NB4 (cell line): ENCODE measurements at regions not wholly inside any gene's neighbourhood (a gene's known extent, or its start where the extent isn't known, plus 50 kb on each side); places are given as distances from the start of the nearest gene placed in this dataset.

ENCODE experiments used
- DNase-seq: peaks from one replicate; pipeline ENCODE4 v3.0.0; 2010; ENCODE audit warnings: low read depth
- H3K4me3 ChIP-seq: one replicate; pipeline ENCODE4 v1.5.1; 2011; ENCODE audit warnings: mild to moderate bottlenecking, low read depth, low read length, moderate library complexity
- MYC ChIP-seq: IDR thresholded peaks from 2 replicates; pipeline ENCODE4 v1.6.1; 2011; ENCODE audit warnings: low read depth, low read length
- POLR2A ChIP-seq: IDR thresholded peaks from 2 replicates; pipeline ENCODE4 v1.6.1; 2011; ENCODE audit warnings: mild to moderate bottlenecking; ENCODE audit not compliant: insufficient read length; ENCODE audit errors: extremely low read depth
- TF ChIP-seq, protein P1 (sequence below): IDR thresholded peaks from one replicate; pipeline ENCODE4 v1.5.1; 2012; ENCODE audit warnings: low read depth, low read length
- TF ChIP-seq, protein P2 (sequence below): IDR thresholded peaks from 2 replicates; pipeline ENCODE4 v1.6.1; 2011; ENCODE audit warnings: low read depth, low read length

DNA sequence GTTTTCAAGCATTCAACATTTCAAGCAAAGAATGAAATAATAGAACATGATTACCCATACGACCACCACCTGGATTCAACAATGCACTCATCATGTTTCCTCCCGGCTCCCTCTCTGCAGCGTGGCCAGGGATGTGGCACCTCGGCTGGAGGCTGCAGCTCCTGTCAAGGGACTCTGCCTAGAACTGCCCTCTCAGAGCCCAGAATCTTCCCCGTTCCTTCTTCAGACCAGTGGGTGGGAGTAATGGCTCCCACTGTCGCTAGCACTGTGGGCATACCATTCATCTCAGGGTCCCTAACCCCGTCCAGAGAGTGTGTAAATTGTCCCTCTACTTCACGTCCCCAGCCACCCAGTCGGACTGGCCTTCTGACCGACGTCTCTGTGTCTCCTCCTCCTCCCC is 118.6 kb upstream of the COL5A1 start:
- H3K4me3 ChIP-seq, result no peak overlapping the region
- no peak for DNase-seq
- TF ChIP-seq, protein P1, sequence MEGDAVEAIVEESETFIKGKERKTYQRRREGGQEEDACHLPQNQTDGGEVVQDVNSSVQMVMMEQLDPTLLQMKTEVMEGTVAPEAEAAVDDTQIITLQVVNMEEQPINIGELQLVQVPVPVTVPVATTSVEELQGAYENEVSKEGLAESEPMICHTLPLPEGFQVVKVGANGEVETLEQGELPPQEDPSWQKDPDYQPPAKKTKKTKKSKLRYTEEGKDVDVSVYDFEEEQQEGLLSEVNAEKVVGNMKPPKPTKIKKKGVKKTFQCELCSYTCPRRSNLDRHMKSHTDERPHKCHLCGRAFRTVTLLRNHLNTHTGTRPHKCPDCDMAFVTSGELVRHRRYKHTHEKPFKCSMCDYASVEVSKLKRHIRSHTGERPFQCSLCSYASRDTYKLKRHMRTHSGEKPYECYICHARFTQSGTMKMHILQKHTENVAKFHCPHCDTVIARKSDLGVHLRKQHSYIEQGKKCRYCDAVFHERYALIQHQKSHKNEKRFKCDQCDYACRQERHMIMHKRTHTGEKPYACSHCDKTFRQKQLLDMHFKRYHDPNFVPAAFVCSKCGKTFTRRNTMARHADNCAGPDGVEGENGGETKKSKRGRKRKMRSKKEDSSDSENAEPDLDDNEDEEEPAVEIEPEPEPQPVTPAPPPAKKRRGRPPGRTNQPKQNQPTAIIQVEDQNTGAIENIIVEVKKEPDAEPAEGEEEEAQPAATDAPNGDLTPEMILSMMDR, result no peak
- TF ChIP-seq MYC (no peak), POLR2A (no peak)
- TF ChIP-seq, protein P2, sequence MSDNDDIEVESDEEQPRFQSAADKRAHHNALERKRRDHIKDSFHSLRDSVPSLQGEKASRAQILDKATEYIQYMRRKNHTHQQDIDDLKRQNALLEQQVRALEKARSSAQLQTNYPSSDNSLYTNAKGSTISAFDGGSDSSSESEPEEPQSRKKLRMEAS, result no peak

DNA sequence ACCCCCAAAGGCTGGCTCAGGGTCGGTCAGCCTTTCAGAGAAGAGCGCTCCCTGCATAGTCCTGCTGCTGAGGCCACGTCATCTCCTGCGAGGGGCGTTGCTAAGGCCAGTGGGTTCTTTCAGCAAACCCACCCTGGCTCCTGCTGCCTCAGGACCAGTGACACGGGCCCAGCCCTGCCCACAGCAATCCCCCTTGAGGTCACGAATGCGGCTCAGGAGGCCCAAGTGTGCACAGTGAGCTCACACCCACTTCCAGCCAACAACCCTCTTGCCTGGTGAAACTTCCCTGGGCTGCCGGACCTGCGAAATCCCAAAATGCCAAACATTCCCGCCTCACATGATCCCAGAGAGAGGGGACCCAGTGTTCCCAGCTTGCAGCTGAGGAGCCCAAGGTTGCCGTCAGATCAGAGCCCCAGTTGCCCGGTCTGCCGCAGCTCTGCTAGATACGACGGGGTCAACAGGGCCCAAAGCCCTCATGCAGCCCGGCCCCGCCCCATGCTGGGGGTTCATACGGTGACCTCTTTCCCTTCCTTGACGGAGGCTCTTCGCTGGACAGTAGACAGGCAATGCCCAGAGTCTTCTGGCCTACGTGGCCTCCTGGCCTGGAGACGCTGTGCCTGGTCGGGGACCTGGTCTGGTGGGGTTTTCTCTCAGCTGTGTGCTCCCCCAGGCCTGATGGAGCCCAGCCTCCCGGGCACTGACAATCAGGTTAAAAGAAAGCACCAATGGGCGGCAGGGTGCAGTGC is 116.4 kb upstream of the COL5A1 start:
- no peak for TF ChIP-seq POLR2A
- TF ChIP-seq, protein P2, result no peak
- no peak for TF ChIP-seq MYC
- TF ChIP-seq, protein P1, result no peak
- DNase-seq, result no peak
- H3K4me3 ChIP-seq, result no peak overlapping the region

DNA sequence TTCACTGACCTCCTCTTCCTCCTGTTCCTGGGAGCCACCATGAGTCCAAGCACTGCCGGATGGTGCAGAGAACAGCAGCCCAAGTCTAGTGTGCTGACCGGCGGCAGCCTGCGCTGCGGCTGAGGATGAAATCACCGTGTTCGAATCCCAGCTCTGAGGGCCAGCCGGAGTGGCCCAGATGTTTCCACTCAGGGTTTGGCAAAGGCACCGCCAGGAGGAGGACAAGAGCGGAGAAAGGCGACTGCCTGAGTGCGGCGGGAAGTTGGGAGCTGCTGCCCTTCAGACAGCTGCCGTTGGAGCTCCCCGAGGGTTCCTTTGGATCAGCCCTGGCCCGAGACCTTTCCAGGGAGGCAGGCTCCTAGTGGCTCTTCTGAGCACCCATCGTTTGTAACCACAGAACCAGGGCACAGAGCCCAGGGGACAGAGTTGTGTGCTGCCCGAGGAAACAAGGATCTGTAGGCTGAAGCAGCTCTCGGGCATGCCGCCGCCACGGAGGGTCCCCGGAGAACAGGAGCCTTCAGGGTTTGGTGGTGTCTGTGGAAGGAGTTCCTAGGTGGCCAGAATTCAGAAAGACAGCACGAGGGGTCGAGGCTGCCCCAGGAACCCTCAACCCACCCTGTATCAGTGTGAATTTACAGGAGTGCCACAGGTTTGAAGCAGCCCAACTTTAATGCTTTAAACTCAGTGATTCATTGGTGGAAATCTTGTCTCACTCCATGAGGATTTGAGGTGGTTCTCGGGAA is 115.6 kb upstream of the COL5A1 start:
- no peak for DNase-seq
- TF ChIP-seq, protein P2, result no peak
- TF ChIP-seq MYC, result no peak
- TF ChIP-seq, protein P1, result no peak
- H3K4me3 ChIP-seq, result no peak overlapping the region

DNA sequence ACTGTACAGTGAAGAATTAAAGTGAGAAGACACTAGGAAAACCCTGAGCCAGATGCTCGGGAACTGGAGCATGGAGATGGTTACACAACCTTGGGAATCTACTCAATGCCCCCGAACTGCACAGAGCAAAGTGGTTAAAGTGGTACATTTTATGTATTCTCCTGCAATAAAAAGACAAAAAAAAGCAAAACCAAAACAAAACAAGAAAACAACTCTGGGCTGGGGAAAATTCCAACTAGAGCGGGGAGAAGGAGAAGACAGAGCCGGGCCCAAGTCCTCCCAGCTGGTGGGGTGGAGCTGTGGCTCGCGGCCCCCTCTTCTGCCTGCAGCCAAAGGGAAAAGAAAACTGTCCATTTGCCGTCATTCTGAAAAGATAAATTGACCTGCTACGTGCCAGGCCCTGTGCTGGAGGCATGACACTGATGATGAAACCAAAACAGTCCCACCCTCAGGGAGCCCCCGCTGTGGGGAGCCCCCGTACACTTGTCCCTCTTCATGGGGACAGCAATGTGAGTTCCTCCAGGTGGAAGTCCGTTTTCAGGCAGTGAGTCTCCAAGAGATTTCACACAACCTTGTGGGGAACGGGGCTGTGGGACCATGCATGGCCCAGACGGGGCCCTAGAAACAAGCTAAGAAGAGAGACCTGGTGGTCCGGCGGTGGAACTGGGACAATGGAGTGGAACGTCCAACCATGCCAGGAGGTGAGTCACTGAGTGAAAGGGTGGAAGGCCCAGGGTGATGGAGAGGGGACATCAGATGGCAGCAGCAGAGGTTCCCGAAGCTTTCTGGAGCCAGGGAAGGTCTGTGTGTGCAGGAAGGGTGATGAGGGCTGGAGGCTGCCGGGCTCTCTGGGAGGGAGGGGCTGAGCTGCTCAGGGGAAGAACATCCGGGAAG is 114.8 kb upstream of the COL5A1 start:
- H3K4me3 ChIP-seq, result no peak overlapping the region
- TF ChIP-seq, protein P1, result no peak
- TF ChIP-seq POLR2A, result no peak
- TF ChIP-seq, protein P2, result no peak
- TF ChIP-seq MYC, result no peak
- DNase-seq, result no peak

DNA sequence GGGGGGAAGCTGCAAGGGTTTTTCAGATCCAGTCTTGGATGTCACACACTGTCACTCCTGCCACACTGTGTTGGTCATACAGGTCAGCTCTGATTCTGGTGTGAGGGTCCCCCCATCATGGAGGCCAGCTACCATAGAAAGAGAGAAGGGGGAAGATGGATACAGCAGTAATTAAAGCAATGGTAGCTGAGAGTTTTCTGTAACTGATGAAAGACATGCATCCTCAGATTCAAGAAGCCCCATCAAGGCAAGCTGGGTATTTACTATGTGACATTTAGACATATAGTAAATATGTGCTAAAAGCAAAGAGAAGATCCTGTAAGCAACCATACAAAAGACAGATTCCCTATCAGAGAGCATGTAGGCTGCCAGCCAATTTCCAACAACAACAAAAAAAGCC is 110.9 kb upstream of the COL5A1 start:
- no peak for TF ChIP-seq MYC
- TF ChIP-seq, protein P1, result no peak
- TF ChIP-seq, protein P2, result no peak
- TF ChIP-seq POLR2A, result no peak
- no peak for DNase-seq
- H3K4me3 ChIP-seq, result no peak overlapping the region
